Neural progenitor cell (in vitro differentiated cells): ENCODE measurements at regions not wholly inside any gene's neighbourhood (a gene's known extent, or its start where the extent isn't known, plus 50 kb on each side); places are given as distances from the start of the nearest gene placed in this dataset.

Source experiments
- EZH2 ChIP-seq: fragments of 200-600 bp; sonication (generic); IDR thresholded peaks from 2 replicates; pipeline ENCODE4 v1.6.1; 2017; ENCODE audit warnings: antibody characterized with exemption, mild to moderate bottlenecking, moderate library complexity
- TF ChIP-seq, protein P1 (sequence below): fragments of 200-600 bp; sonication (generic); IDR thresholded peaks from 2 replicates; pipeline ENCODE4 v1.5.1; 2017; ENCODE audit warnings: antibody characterized with exemption, mild to moderate bottlenecking

DNA sequence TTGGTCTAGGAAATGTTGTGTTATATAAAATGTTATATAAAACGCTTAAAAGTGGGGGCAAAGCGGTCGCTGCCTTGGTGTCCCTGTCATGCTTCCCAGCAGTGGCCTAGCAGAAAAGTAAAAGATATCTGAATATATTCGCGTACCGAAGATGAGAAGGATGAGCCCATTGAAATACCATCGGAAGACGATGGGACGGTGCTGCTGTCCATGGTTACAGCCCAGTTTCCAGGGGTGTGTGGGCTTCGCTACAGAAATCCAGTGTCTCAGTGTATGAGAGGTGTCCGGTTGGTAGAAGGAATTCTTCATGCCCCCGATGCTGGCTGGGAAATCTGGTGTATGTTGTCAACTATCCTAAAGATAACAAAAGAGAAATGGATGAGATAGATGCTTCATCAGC lies 110.9 kb upstream of the DIAPH3 start:
- TF ChIP-seq, protein P1, sequence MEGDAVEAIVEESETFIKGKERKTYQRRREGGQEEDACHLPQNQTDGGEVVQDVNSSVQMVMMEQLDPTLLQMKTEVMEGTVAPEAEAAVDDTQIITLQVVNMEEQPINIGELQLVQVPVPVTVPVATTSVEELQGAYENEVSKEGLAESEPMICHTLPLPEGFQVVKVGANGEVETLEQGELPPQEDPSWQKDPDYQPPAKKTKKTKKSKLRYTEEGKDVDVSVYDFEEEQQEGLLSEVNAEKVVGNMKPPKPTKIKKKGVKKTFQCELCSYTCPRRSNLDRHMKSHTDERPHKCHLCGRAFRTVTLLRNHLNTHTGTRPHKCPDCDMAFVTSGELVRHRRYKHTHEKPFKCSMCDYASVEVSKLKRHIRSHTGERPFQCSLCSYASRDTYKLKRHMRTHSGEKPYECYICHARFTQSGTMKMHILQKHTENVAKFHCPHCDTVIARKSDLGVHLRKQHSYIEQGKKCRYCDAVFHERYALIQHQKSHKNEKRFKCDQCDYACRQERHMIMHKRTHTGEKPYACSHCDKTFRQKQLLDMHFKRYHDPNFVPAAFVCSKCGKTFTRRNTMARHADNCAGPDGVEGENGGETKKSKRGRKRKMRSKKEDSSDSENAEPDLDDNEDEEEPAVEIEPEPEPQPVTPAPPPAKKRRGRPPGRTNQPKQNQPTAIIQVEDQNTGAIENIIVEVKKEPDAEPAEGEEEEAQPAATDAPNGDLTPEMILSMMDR, result no peak
- no peak for TF ChIP-seq EZH2
